NCI-H226 (cell line): ENCODE measurements at regions not wholly inside any gene's neighbourhood (a gene's known extent, or its start where the extent isn't known, plus 50 kb on each side); places are given as distances from the start of the nearest gene placed in this dataset.
A peak's percentile ranks its signal among the peaks of the same experiment; 100 is the strongest.

Source experiments
- DNase-seq: peaks from one replicate; pipeline ENCODE4 v3.0.0-alpha.2; 2015

GRCh38 chr2:180523621-180524340 lies 456.6 kb upstream of the UBE2E3 start:
- peak; percentile 42 for DNase-seq

- no peak for DNase-seq
Observed at GRCh38 chr2:180520921-180521581, 459.4 kb upstream of the UBE2E3 start.

- no peak for DNase-seq
Observed at GRCh38 chr2:180520206-180520605, 460.2 kb upstream of the UBE2E3 start.

- DNase-seq = peak; percentile 37
Observed at GRCh38 chr2:180519276-180519675, 461.1 kb upstream of the UBE2E3 start.

GRCh38 chr2:180516232-180516631 lies 464.2 kb upstream of the UBE2E3 start:
- DNase-seq = no peak

- DNase-seq = no peak
Observed at GRCh38 chr2:180513389-180513788, 467.0 kb upstream of the UBE2E3 start.

GRCh38 chr2:180508458-180508857 lies 471.9 kb upstream of the UBE2E3 start:
- DNase-seq = no peak

GRCh38 chr2:180507028-180507427 lies 473.4 kb upstream of the UBE2E3 start:
- DNase-seq = no peak

GRCh38 chr2:180505203-180505602 lies 475.2 kb upstream of the UBE2E3 start:
- peak; percentile 17 for DNase-seq

- no peak for DNase-seq
Observed at GRCh38 chr2:180497621-180498152, 482.7 kb upstream of the UBE2E3 start.

- no peak for DNase-seq
Observed at GRCh38 chr2:180495606-180496005, 484.8 kb upstream of the UBE2E3 start.

GRCh38 chr2:180494286-180494685 lies 486.1 kb upstream of the UBE2E3 start:
- no peak for DNase-seq

GRCh38 chr2:180482696-180483095 lies 475.6 kb upstream of the CWC22 start:
- no peak for DNase-seq

- peak; percentile 59 for DNase-seq
Observed at GRCh38 chr2:180481998-180482397, 474.9 kb upstream of the CWC22 start.

- DNase-seq = peak; percentile 60
Observed at GRCh38 chr2:180478883-180479282, 471.8 kb upstream of the CWC22 start.

- DNase-seq = no peak
Observed at GRCh38 chr2:180474716-180475115, 467.6 kb upstream of the CWC22 start.

- no peak for DNase-seq
Observed at GRCh38 chr2:180473456-180473855, 466.4 kb upstream of the CWC22 start.

- DNase-seq = no peak
Observed at GRCh38 chr2:180472133-180472532, 465.0 kb upstream of the CWC22 start.

- no peak for DNase-seq
Observed at GRCh38 chr2:180463608-180464007, 456.5 kb upstream of the CWC22 start.

GRCh38 chr2:180461761-180462160 lies 454.7 kb upstream of the CWC22 start:
- DNase-seq = no peak

- DNase-seq = no peak
Observed at GRCh38 chr2:180456801-180457200, 449.7 kb upstream of the CWC22 start.

GRCh38 chr2:180450841-180451240 lies 443.7 kb upstream of the CWC22 start:
- no peak for DNase-seq

- DNase-seq = no peak
Observed at GRCh38 chr2:180449171-180449915, 442.2 kb upstream of the CWC22 start.

GRCh38 chr2:180446492-180446891 lies 439.4 kb upstream of the CWC22 start:
- DNase-seq = no peak
